GM18505 (cell line): ENCODE measurements at regions not wholly inside any gene's neighbourhood (a gene's known extent, or its start where the extent isn't known, plus 50 kb on each side); places are given as distances from the start of the nearest gene placed in this dataset.
"Not testable (repeated sequence)": the region's sequence is repeated elsewhere in the genome, so short reads cannot be mapped to it uniquely, and the experiment has no call there.

Experiments
- ATAC-seq: cut with Tn5 transposase; IDR thresholded peaks from one replicate; pipeline ENCODE4 v1.9.1; 2021; ENCODE audit not compliant: unreplicated experiment
- POLR2A ChIP-seq: IDR thresholded peaks from 4 replicates; pipeline ENCODE4 v1.6.1; 2011; ENCODE audit warnings: borderline replicate concordance; ENCODE audit not compliant: insufficient read depth, insufficient read length; ENCODE audit errors: extremely low read depth

DNA sequence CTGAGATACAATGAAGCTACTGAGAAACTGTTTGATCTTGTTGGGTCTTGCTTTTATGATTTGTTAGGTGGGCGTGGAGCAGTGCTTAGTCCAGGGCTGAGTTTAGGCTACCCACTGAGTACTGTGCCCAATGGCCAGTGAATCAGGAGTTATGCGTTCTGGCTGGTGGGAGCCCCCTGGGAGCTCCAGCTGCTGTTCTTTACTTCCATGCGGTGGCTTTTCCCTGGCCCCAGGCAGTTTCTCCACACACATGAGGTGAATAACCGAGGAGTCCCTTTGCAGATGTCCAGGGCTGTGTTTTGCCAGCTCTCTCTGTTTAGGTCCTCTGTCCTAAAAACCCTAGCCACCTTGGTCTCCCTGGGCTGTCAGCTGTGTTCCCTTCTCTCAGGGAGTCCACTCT lies 106.5 kb downstream of the KLF13 start:
- TF ChIP-seq POLR2A: no peak
- no peak for ATAC-seq

- TF ChIP-seq POLR2A: no peak
- no peak for ATAC-seq
Measured at GRCh38 chr15:31433574-31433973, 106.9 kb downstream of the KLF13 start.

DNA sequence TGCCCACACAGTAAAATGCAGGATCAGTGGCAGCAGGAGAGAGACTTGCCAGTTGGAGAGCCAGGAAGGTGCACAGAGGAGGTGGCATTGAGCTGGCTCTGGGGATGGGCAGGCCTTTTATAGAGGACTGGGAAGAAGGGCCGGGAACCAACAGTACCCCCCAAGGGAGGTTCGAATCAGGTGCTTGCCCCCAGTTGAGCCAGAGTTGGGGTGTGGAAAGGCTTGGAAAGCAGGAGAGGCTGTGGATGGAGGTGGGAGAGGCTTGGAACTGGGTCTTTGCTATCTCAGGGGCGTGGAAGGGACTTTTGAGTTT lies 107.6 kb downstream of the KLF13 start:
- TF ChIP-seq POLR2A: no peak
- ATAC-seq: no peak

DNA sequence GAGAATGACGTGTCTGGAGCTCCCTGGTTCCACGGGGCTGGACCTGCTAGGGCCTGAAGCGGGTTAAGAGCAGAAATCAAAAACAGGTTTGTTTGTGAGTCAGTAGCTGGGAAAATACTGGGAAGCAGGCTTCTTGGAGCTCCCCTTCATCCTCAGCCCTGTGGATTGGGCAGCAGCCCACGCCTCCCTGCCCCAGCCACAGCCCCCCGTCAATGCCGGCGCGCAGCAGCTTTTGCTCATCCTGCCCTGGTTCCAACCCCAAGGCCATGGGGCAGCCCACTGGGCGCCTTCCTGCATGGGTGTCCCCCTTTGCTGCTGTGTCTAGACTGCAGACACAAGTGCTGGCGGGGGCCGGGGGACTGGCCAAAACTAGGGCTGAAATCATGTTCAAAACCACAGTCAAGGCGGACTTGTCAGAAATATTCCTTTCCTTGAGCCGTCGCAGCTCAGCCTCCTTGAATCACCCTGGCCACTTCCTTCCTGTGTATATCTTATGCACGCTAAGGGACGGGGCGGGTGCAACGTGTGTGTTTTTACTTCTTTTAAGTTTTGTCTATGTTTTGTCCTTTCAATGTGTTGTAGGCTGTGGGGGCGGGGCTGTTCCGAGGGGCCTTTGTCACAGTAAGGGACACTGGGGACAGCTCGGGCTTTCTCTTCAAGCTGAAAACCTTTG lies 108.1 kb downstream of the KLF13 start:
- peak; percentile 46 for TF ChIP-seq POLR2A
- ATAC-seq: peak; percentile 39

DNA sequence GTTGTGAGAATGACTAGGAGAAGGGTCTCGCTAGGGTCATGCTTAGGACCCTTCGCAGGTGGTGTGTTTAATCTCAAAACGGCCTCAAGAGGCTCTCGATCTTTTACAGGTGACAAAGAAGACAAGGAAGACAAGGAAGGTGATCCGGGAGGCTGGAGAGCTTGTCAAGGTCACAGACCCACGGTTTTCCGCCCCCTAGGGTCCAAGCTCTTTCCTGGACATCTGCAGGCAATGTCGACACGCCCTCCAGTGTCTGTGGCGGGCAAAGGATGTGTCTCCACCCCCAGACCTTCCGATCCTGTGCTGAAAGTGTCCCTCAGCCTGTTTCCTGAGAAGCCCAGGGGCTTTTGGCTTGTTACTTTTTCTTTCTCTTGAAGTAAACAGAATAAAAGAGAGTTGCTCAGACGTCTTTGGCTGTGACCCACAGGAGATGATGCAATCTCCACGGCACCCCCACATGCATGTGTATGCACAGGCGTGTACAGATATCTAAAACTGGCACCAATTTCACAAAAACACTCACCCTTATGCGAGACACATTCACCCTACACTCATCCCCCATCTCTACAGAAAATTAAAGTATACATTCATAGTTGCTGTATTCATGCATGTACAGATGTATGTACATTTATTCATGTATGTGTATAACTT lies 108.8 kb downstream of the KLF13 start:
- peak; percentile 43 for TF ChIP-seq POLR2A
- ATAC-seq: peak; percentile 46

- TF ChIP-seq POLR2A: peak; percentile 64
- ATAC-seq: no peak
Measured at GRCh38 chr15:31435912-31436628, 109.4 kb downstream of the KLF13 start.

DNA sequence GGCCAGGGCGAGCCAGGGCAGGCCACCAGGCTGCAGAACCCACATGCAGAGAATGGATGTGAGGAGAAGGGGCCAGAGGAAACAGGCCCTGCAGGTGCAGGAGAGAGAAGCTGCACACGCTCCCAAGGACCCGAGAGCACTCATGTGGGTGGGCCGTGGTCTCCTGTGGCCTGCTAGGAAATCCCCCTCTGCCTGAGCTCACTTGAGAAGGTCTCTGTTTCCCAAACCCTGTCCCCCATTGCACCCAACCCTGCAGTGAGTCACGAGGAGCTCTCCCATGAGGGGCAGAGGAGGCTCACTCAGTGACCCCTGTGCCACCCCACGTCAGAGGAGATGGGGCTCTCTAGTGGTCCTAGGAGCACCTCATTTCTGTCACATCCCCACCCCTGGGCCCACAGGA lies 111.1 kb downstream of the KLF13 start:
- no peak for ATAC-seq
- TF ChIP-seq POLR2A: no peak

DNA sequence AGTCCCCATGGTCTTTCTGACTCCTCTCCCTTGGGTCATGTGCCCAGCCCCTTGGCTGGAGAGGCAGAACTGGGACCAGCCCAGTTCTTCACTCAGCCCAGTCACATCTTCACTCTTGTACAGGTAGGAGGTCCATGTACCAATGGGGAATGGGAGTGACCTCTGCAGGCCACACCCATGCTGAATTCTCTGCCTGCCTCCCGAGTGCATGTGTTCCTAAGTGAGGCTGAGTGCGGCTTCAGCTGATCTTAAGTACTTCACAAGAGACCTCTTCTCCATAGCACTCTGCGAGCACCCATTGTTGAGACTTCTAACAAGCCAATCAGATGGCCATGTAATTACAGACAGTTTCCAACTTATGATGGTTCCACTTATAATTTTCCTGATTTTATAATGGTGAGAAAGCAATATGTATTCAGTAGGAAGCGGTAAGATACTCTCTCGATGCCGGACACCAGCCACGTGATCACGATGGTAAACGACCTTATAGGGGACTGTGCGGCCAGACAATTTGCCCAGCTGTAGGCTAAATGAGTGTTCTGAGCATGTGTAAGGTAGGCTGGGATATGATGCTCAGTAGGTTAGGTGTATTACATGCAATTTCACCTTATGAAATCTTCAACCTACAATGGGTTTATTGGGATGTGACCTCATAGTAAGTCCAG lies 112.1 kb downstream of the KLF13 start:
- no peak for TF ChIP-seq POLR2A
- no peak for ATAC-seq

- no peak for ATAC-seq
- no peak for TF ChIP-seq POLR2A
Measured at GRCh38 chr15:31439328-31439727, 112.7 kb downstream of the KLF13 start.

- not testable (repeated sequence) for ATAC-seq
Measured at GRCh38 chr15:31440216-31440615, 113.6 kb downstream of the KLF13 start.

DNA sequence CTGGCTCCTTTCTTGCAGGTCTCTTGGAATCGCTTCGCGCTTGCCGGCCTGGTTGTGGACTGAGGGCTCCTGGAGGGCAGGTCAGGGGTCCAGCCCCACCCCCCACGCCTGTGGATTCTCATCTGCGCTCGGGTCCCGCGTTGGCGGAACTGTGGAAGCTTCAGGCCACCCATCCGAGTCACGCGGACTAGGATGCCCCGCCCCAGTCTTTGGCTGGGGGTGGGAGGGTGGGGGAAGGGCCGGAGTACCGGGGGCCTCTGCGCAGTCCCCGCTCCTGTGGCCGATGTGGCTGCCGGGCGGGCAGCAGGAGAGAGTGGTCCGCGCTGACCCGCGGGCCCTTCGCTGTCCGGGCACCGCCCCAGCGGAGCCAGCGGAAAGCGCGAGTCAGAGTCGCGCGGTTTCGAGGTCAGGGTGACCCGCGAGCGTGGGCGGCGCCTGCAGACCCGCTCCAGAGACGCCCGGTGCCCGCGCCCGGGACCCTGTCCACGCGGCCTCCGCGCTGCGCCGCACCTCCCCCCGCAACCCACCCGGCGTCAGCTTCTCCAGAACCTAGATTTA lies 114.2 kb downstream of the KLF13 start:
- no peak for ATAC-seq
- TF ChIP-seq POLR2A: peak; percentile 59

DNA sequence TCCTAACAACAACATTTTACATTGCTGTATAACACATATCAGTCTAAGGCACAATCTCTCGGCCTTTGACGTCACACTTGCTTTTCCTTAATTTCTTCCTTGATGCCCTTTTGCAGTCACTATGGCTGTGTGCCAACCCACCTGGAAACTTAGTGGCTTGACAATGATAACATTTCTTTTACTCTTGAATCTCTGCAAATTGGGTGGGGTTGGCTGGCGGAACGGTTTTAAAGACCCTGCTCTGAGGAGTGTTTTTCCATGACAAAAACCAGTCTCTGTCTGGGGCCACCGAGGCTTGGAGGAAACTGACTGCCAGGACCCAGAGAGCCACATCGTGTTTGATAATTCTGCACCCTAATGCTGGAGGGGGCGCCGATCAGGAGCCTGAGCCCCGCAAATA lies 115.6 kb downstream of the KLF13 start:
- no peak for ATAC-seq
- no peak for TF ChIP-seq POLR2A

DNA sequence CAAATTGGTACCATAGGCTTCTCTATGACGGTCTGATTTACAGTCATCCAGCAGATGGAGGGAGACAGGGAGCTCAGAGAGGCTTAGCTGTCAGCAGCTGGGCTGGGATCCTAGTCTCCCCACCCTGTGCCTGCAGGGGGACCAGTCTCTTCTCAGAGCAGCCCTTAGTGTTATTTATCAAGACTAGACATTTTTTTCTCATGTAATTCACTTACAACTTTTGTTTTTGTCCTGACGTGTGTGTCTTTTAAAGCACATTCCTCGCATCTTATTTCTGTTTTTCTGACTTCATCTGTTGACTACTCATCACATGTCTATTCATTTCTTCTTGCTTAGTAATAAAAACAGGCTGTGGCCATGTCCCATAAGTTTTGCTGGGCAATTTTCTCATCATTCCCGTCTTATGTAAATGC lies 116.1 kb downstream of the KLF13 start:
- no peak for TF ChIP-seq POLR2A
- ATAC-seq: no peak

DNA sequence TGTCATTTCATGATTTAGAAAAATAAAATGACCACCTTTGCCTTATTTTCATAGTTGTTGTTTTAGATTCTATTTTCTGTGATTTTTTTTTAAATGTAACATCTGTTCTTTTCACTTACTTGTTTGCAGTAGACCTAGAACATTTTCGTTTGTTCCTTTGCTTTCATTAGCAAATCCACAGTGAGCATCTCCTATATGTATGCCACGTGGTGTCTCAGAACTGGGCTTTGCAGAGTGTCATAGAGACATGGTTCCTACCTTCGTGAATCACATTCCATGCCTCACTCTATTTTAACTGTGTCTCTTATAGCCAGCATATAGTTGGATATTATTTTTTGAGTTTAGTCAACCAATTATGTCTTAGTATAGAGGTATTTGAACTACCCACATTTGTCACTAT lies 118.2 kb downstream of the KLF13 start:
- no peak for TF ChIP-seq POLR2A
- no peak for ATAC-seq

DNA sequence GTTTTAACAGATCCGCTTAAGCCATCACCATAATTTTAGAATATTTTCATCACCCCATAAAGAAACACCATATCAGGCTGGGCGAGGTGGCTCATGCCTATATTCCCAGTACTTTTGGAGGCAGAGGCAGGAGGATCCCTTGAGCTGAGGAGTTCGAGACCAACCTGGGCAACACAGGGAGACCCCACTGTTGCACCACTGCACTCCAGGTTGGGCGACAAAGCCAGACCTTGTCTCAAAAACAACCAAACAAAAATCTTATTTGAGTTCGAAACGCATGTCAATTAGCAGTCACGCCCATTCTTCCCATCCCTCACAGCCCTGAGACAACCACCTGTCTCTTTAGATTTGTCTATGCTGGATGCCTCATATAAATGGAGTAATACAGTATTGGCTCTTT lies 119.9 kb downstream of the KLF13 start:
- no peak for TF ChIP-seq POLR2A
- ATAC-seq: no peak
